ENCODE measurements at regions not wholly inside any gene's neighbourhood (a gene's known extent, or its start where the extent isn't known, plus 50 kb on each side); places are given as distances from the start of the nearest gene placed in this dataset.

DNA sequence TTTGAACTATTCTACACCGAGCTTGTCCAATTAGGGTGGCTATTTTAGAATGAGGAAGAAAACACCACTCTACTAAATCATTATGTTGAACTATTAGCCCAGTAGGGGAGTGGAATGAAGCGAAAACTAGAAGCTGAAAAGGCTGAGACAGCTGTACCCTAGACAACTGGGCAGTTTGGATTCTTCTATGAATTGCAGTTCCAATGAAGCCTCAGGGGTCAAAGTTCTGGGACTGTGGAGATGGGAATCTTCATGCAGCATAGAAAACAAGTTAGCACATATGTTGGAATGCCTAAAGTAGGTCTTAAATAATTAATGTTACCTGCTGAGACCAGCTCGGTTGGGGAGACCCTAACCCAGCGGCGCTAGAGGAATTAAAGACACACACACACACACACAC is 62.7 kb upstream of the ZNF726 start:
- Histone ChIP-seq H4K20me1 (ENCODE audit: control insufficient read depth, insufficient read depth, insufficient read length) (no peaks in the 10 kb centered on the region), H4K91ac (ENCODE audit: insufficient read length, low read depth, low read length) (no peak overlapping the region), H3T11ph (ENCODE audit: low read length) (no peak overlapping the region), H3K23me2 (ENCODE audit: insufficient read length, low read depth, low read length, poor library complexity, severe bottlenecking) (no peaks in the 10 kb centered on the region), H3K4me2 (ENCODE audit: insufficient read depth, insufficient read length, low read length) (no peak overlapping the region), H3K14ac (ENCODE audit: insufficient read depth, low read length) (no peak overlapping the region), H2AFZ (ENCODE audit: low read length) (no peak overlapping the region), H2BK15ac (ENCODE audit: low read depth, low read length) (no peak overlapping the region), H2AK5ac (ENCODE audit: insufficient read length, low read length) (no peak overlapping the region), H2BK120ac (ENCODE audit: low read depth, low read length, poor library complexity, severe bottlenecking) (no peak overlapping the region), H3K9ac (ENCODE audit: extremely low read depth, insufficient read length, low read length) (no peak overlapping the region), H3K79me1 (ENCODE audit: insufficient read depth, low read depth, low read length, poor library complexity, severe bottlenecking) (no peaks in the 10 kb centered on the region), H3K4ac (ENCODE audit: low read depth, low read length) (no peak overlapping the region), H3K79me2 (ENCODE audit: insufficient read depth, low read length) (no peaks in the 10 kb centered on the region), H2BK20ac (ENCODE audit: low read depth, low read length, poor library complexity, severe bottlenecking) (no peak overlapping the region), H2BK5ac (ENCODE audit: insufficient read length, low read length) (no peak overlapping the region), H3K4me1 (ENCODE audit: insufficient read depth, low read length) (no peaks in the 10 kb centered on the region), H3K56ac (ENCODE audit: insufficient read length, low read depth, low read length) (no peak overlapping the region), H3K27ac (ENCODE audit: insufficient read length, low read depth, low read length) (no peak overlapping the region), H3K23ac (ENCODE audit: insufficient read length, low read depth, low read length) (no peak overlapping the region), H4K5ac (ENCODE audit: insufficient read length, low read depth, low read length) (no peak overlapping the region), H4K8ac (replicated peaks; ENCODE audit: insufficient read length, low read depth, low read length) (no peak overlapping the region), H3K9me3 (ENCODE audit: control insufficient read depth, low read depth, low read length) (peaks cover 24% of the 10 kb centered on the region), H3K18ac (ENCODE audit: insufficient read length, low read depth, low read length) (no peak overlapping the region), H2BK12ac (ENCODE audit: insufficient read length, low read depth, low read length) (no peak overlapping the region), H3K27me3 (ENCODE audit: insufficient read depth, low read length) (no peaks in the 10 kb centered on the region)
- Mint-ChIP-seq H3K4me3 (no peak overlapping the region), H3K27me3 (ENCODE audit: low read depth) (no peaks in the 10 kb centered on the region; the same call in 1 of the 2 replicates), H3K36me3 (ENCODE audit: insufficient read depth in 1 of 3, low read depth in 3 of 3) (peaks cover 25 to 39% (median 29%) of the 10 kb centered on the region in 3 experiments; a peak in 6 of 7 replicates), H3K4me1 (no peaks in the 10 kb centered on the region), H3K9me3 (peaks cover 92 to 96% of the 10 kb centered on the region in 2 experiments), H3K27ac (no peak overlapping the region)
- no peak for DNase-seq
- TF ChIP-seq, protein P1, sequence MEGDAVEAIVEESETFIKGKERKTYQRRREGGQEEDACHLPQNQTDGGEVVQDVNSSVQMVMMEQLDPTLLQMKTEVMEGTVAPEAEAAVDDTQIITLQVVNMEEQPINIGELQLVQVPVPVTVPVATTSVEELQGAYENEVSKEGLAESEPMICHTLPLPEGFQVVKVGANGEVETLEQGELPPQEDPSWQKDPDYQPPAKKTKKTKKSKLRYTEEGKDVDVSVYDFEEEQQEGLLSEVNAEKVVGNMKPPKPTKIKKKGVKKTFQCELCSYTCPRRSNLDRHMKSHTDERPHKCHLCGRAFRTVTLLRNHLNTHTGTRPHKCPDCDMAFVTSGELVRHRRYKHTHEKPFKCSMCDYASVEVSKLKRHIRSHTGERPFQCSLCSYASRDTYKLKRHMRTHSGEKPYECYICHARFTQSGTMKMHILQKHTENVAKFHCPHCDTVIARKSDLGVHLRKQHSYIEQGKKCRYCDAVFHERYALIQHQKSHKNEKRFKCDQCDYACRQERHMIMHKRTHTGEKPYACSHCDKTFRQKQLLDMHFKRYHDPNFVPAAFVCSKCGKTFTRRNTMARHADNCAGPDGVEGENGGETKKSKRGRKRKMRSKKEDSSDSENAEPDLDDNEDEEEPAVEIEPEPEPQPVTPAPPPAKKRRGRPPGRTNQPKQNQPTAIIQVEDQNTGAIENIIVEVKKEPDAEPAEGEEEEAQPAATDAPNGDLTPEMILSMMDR (conservative IDR thresholded peaks at IDR 0.05): no peak
- no CpG with 5 or more reads among the region's 5 CpGs for WGBS (ENCODE audit: extremely low coverage, insufficient read length, low lambda C conversion rate)

Data from H9 (cell line).